GM12892 (cell line): ENCODE measurements at regions not wholly inside any gene's neighbourhood (a gene's known extent, or its start where the extent isn't known, plus 50 kb on each side); places are given as distances from the start of the nearest gene placed in this dataset.

Source experiments
- POLR2A ChIP-seq: IDR thresholded peaks from 2 replicates; pipeline ENCODE4 v1.6.1; 2011; ENCODE audit warnings: low read depth, low read length, control low read depth
- TAF1 ChIP-seq: IDR thresholded peaks from 2 replicates; pipeline ENCODE4 v1.6.1; 2011; ENCODE audit warnings: low read depth, mild to moderate bottlenecking, control low read depth, low read length, borderline replicate concordance

DNA sequence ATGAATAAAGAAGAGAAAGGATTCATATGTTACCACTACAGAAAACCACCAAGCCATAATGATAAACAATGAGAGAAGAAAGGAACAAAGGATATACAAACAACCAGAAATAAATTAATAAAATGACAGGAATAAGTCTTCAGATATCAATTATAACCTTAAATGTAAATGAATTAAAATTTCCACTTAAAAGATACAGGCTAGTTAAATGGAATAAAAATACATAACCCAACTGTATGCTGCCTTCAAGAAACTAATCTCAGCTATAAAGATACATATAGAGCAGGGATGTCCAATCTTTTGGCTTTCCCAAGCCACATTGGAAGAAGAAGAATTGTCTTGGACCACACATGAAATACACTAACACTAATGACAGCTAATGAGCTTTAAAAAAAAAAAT, 135.9 kb upstream of the GJE1 start:
- TF ChIP-seq POLR2A = no peak
- no peak for TF ChIP-seq TAF1
